Vagina (tissue), 2 donors: ENCODE measurements at regions not wholly inside any gene's neighbourhood (a gene's known extent, or its start where the extent isn't known, plus 50 kb on each side); places are given as distances from the start of the nearest gene placed in this dataset.

Source experiments
- DNase-seq, 2 donors: peaks; one replicate each; pipeline ENCODE4 v3.0.0-alpha.2; 2017; ENCODE audit errors: extremely low spot score in 2 of 2
- H3K27ac ChIP-seq: fragments of 200-600 bp; sonication (generic); one replicate; pipeline ENCODE4 v1.5.1; 2019
- H3K27me3 ChIP-seq: fragments of 200-600 bp; sonication (generic); one replicate; pipeline ENCODE4 v1.5.1; 2019
- H3K36me3 ChIP-seq, 2 donors: fragments of 200-600 bp; sonication (generic); one replicate each; pipeline ENCODE4 v1.5.1; 2017 to 2019
- H3K4me1 ChIP-seq: fragments of 200-600 bp; sonication (generic); one replicate; pipeline ENCODE4 v1.5.1; 2019
- H3K4me3 ChIP-seq, 2 donors: fragments of 200-600 bp; sonication (generic); 1 replicate in 1 of 2; 2 replicates in 1 of 2; pipeline ENCODE4 v1.5.1; 2016 to 2019
- H3K9me3 ChIP-seq: fragments of 200-600 bp; sonication (generic); one replicate; pipeline ENCODE4 v1.5.1; 2019
- CTCF ChIP-seq, 3 experiments: fragments of 450-650 bp in 2 of 3; fragments of 200-600 bp in 1 of 3; sonication (generic) in 1 of 3; IDR thresholded peaks; one replicate each; pipeline ENCODE4 v1.5.1; 2017 to 2019; ENCODE audit warnings: antibody characterized with exemption in 3 of 3, mild to moderate bottlenecking in 2 of 3, moderate library complexity in 2 of 3
- POLR2A ChIP-seq, 2 donors: fragments of 450-650 bp; IDR thresholded peaks; one replicate each; pipeline ENCODE4 v1.6.1; 2017; ENCODE audit warnings: antibody characterized with exemption in 2 of 2, mild to moderate bottlenecking in 2 of 2, moderate library complexity in 2 of 2
- POLR2AphosphoS5 ChIP-seq, 2 donors: sonication (generic); formaldehyde crosslinking; IDR thresholded peaks; one replicate each; pipeline ENCODE4 v1.9.0; 2017; ENCODE audit warnings: antibody characterized with exemption in 2 of 2, mild to moderate bottlenecking in 2 of 2, low read depth in 1 of 2; ENCODE audit not compliant: insufficient read depth in 1 of 2
- intact Hi-C: fragments of 100-400 bp; cut with DNase I; formaldehyde crosslinking; loops from one replicate; pipeline ENCODE4 v1.15.1; 2023

GRCh38 chr18:30451981-30452380, 590.6 kb downstream of the DSC3 start:
- Histone ChIP-seq H3K27me3 (no peaks in the 10 kb centered on the region), H3K4me3 (no peak overlapping the region), H3K27ac (no peak overlapping the region), H3K36me3 (no peaks in the 10 kb centered on the region), H3K9me3 (no peaks in the 10 kb centered on the region), H3K4me1 (no peaks in the 10 kb centered on the region)
- intact Hi-C loops = no loop called here
- DNase-seq = no peak
- no peak for TF ChIP-seq POLR2AphosphoS5 (IDR thresholded peaks at IDR 0.05; ENCODE audit: insufficient read depth in 1 of 2, low read depth in 1 of 2)
- no peak for TF ChIP-seq POLR2A (IDR thresholded peaks at IDR 0.05)
- TF ChIP-seq CTCF (IDR thresholded peaks at IDR 0.05) = no peak

GRCh38 chr18:30450927-30451326, 591.6 kb downstream of the DSC3 start:
- Histone ChIP-seq H3K9me3 (no peaks in the 10 kb centered on the region), H3K4me3 (no peak overlapping the region), H3K27me3 (no peaks in the 10 kb centered on the region), H3K27ac (no peak overlapping the region), H3K36me3 (no peaks in the 10 kb centered on the region), H3K4me1 (no peaks in the 10 kb centered on the region)
- intact Hi-C loops = no loop called here
- no peak for TF ChIP-seq POLR2AphosphoS5 (IDR thresholded peaks at IDR 0.05; ENCODE audit: insufficient read depth in 1 of 2, low read depth in 1 of 2)
- TF ChIP-seq POLR2A (IDR thresholded peaks at IDR 0.05) = no peak
- TF ChIP-seq CTCF (IDR thresholded peaks at IDR 0.05) = no peak
- no peak for DNase-seq

GRCh38 chr18:30446605-30447004, 595.9 kb downstream of the DSC3 start:
- Histone ChIP-seq H3K4me1 (no peaks in the 10 kb centered on the region), H3K4me3 (no peak overlapping the region), H3K27ac (no peak overlapping the region), H3K36me3 (no peaks in the 10 kb centered on the region), H3K27me3 (no peaks in the 10 kb centered on the region), H3K9me3 (no peaks in the 10 kb centered on the region)
- DNase-seq = no peak
- TF ChIP-seq POLR2AphosphoS5 (IDR thresholded peaks at IDR 0.05; ENCODE audit: insufficient read depth in 1 of 2, low read depth in 1 of 2) (no peak), POLR2A (IDR thresholded peaks at IDR 0.05) (no peak), CTCF (IDR thresholded peaks at IDR 0.05) (no peak)
- intact Hi-C loops = no loop called here

- Histone ChIP-seq H3K4me1 (no peaks in the 10 kb centered on the region), H3K27ac (no peak overlapping the region), H3K4me3 (no peak overlapping the region), H3K36me3 (no peaks in the 10 kb centered on the region), H3K9me3 (no peaks in the 10 kb centered on the region), H3K27me3 (no peaks in the 10 kb centered on the region)
- no peak for DNase-seq
- intact Hi-C loops = no loop called here
- no peak for TF ChIP-seq CTCF (IDR thresholded peaks at IDR 0.05)
- TF ChIP-seq POLR2A (IDR thresholded peaks at IDR 0.05) = no peak
- no peak for TF ChIP-seq POLR2AphosphoS5 (IDR thresholded peaks at IDR 0.05; ENCODE audit: insufficient read depth in 1 of 2, low read depth in 1 of 2)
Measured at GRCh38 chr18:30444544-30444943, 598.0 kb downstream of the DSC3 start.

GRCh38 chr18:30440351-30440750, 602.2 kb downstream of the DSC3 start:
- Histone ChIP-seq H3K27ac (no peak overlapping the region), H3K4me1 (no peaks in the 10 kb centered on the region), H3K4me3 (no peak overlapping the region), H3K36me3 (no peaks in the 10 kb centered on the region), H3K9me3 (no peaks in the 10 kb centered on the region), H3K27me3 (no peaks in the 10 kb centered on the region)
- no peak for DNase-seq
- no peak for TF ChIP-seq CTCF (IDR thresholded peaks at IDR 0.05)
- no peak for TF ChIP-seq POLR2A (IDR thresholded peaks at IDR 0.05)
- TF ChIP-seq POLR2AphosphoS5 (IDR thresholded peaks at IDR 0.05; ENCODE audit: insufficient read depth in 1 of 2, low read depth in 1 of 2) = no peak
- intact Hi-C loops = no loop called here
